ENCODE measurements at regions not wholly inside any gene's neighbourhood (a gene's known extent, or its start where the extent isn't known, plus 50 kb on each side); places are given as distances from the start of the nearest gene placed in this dataset.

DNA sequence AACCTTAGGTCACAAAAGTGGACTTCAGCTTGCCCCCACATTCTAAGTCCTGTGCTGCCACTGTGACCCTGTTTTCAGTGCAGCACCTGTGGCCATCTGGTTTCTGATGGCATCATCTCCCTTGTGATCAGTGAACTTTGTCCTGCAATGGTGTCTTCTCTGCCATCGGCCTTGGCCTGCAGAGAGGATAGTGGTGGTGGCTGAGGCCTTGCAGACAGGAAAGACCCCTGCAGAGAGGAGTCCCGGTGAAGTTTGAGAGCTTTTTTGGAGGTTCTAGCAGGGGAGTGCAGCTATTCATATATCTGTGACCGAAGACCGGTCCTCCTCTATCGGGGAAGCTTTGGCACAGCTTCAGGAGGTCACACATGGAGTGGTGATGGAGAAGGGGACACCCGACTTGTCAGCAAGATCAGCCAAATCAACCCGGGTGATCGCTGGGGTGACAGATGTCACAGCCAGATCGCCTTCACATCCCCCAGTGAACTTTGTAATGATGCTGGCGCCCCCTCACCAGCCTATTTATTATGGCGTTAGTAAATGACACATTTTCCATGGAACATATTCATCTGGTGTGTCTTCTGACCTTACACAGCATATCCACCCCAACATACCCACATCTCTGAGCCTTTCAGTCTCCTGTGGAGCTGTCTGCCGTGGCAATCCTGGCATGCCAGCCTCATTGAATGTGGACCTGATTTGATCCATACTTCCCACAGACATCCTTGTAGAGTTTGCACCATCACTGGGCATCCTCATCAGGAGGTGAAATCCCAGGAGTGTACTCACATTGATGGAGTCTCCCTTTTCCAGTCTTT lies 136.1 kb downstream of the PAPOLA start:
- DNase-seq: no peak

DNA sequence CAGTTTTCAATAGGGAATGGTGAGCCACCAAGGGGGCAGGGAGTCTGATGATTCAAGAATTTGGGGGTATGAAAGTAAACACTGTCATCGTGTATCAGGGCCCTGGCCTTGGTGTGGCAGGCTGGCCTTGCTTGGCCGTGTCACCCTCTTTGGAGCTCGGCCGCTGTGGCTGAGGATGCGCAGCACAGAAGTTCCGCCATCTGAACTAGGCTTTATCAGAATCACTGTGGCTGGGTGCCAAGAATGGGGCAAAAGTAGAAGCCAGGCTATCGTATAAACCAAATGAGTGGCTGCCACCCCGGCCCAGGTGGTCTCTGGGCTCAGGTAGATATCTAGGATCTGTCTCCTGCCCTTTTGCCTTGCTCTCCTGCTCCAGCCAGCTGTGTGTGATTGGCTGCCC lies 137.4 kb downstream of the PAPOLA start:
- DNase-seq: no peak

DNA sequence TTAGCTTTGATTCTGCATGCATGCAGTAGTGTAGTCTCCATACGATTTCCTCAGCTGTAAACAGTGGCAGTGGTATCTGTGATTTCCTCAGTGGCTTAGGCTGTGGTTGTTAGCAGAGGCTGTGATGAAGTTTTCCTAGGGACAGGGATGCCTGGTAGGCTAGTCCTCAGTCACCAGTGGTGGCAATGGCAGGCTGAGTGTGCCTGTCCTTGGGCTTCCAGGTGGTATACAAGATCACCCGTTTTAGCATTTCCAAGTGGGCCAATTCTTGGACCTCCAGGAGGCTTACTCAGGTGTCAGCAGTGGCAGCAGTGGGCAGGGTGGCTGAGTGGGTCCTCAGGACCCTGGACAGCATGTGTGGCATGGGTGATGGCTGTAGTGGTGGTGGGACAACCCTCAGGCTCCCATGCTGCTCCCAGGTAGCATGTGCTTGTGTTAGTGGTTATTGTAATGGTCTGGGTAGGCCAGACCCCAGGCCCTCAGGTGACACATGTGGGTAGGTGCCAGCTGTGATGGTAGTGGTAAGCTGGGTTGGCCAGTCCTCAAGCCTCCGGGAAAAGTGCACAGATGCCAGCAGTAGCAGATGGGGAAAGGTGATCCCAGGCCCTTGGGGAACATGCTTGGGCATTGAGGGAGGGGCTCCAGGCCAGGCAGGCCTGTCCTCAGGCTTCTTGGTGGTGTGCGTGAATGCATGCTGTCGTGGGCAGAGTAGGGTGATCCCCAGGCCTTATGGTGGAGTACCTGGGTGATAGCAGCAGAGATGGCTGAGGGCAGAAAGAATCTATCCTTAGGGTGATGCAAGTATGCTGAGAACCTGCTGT lies 146.5 kb downstream of the PAPOLA start:
- DNase-seq: no peak

- no peak for DNase-seq
Observed at GRCh38 chr14:96649327-96649601, 147.1 kb downstream of the PAPOLA start.

DNA sequence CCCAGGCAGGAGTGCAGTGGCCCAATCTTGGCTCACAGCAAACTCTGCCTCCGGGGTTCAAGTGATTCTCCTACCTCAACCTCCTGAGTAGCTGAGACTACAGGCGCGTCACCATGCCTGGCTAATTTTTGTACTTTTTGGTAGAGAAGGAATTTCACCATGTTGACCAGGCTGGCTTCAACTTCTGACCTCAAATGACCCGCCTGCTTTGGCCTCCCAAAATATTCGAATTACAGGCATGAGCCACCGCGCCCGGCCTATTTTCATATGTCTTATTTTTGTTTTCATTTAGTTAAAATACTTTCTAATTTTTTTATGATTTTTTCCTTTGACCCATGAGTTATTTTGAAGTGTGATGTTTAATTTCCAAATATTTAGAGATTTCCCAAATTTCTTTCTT lies 143.6 kb upstream of the VRK1 start:
- DNase-seq: no peak

DNA sequence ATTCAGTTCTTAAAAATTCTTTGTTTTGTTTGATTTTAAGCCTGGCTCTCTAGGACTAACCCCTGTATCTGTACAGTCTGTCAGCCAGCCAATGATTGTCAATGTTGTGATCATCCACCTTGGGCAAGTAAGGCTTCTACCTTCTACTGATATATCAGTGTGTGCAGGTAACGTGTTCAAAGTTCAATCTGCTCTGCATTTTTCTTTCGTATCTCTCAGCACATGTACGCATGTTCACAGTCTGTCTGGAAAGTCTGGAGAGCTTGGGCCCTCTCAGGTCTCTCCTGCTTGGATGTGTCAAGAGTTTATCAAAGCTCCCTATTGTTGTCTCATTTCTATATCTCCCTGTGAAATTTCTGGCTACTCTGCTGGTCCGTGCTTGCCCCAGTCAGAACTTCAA lies 138.6 kb upstream of the VRK1 start:
- DNase-seq: no peak

- DNase-seq: no peak
Observed at GRCh38 chr14:96660123-96660522, 137.1 kb upstream of the VRK1 start.

- no peak for DNase-seq
Observed at GRCh38 chr14:96660667-96661066, 136.5 kb upstream of the VRK1 start.

DNA sequence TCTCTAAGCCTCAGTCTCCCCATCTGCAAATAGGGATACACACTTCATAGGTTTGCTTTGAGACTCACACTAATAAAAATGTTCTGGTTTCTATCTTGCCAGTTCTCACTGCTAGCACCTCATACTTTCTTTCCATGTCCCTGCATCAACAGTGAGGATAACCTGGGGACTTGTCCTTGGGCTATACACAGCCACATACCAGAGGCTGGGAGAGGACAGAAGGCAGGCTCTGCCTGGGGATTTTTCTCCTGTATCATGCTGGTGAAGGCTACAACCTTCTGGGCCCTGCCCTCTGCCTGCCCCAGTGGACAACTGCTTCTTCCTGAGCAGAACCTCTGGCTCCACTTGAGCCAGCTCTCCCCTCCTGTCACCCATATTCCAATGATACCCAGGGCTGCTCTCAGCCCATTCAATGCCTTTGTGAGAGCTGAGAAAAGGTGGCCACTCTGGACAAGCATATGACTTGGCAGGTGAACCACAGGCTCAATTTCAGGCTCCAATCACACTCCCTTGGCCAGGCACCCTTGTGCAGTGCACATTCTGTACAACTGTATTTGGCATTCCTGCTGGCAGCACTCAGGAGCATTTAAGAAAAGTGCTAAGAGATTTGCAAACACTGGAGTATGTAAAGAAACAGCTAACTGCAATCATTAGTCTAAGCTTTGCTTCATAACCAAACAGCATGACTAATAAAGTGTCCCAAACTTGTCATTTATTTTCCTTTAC lies 135.8 kb upstream of the VRK1 start:
- no peak for DNase-seq

DNA sequence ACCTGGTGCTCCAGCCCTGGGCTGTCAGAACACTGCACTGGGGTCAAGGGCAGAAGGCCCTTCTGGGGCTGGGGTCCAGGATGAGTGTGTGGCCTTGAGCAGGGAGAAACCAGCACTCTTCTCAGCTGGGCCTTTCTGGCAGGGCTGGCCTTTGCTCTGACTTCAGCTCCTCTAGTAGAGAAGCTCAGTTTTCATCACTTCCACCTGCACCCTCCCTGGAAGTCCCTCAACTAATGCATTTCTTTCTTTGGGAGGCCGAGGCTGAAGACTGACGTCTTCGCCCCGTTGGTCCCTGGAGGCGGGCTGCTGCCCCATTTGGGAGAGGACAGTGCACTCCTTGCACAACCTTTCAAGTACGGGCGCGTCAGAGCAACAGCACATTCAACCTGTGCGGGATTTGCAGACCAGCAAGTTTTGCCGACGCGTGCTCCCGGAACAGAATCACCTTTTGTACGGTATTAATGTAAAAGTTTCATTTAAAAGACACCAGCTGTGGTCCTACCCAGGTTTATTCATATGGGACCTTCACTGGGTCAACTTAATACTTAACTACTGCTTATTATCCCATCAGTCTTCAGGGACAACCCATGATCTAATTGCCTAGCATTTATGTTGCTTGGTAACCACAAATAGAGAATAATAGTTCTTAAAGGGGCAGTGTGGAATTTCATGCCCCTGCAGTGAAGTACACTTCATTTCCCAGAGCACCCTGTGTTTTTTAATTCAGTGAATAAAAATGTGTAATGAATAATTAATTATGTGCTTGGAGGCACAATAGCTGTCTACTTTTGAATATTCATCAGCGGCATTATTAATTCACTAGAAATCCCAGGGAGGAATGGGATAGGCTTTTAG lies 134.8 kb upstream of the VRK1 start:
- DNase-seq: no peak

GRCh38 chr14:96663076-96663475 lies 134.1 kb upstream of the VRK1 start:
- no peak for DNase-seq

DNA sequence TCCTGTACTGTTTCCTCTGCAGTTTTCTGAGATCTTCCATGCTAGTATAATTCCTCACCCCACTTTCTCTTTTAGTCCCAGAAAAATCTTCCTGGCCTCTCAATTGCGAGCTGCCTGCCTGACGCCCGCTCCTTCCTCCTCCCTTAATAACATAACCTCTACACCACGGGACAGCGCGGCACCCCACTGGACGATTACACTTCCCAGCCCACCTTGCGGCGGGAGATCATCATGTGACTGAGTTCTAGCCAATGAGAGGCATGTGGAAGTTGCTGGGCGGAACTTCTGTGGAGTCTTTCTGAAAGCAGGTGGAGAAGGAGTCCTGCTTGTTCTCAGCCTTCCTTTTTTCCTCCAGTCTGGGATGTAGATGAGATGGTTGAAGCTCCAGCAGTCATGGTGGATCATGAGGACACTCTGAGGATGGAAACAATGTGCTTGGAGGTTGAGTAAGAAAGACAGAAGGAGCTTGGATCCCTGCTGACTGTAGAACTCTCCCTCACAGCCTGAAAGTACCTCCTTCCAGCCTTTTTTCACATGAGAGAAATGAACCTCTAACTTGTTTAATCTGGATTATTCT lies 133.6 kb upstream of the VRK1 start:
- no peak for DNase-seq

GRCh38 chr14:96666088-96666487 lies 131.1 kb upstream of the VRK1 start:
- no peak for DNase-seq

DNA sequence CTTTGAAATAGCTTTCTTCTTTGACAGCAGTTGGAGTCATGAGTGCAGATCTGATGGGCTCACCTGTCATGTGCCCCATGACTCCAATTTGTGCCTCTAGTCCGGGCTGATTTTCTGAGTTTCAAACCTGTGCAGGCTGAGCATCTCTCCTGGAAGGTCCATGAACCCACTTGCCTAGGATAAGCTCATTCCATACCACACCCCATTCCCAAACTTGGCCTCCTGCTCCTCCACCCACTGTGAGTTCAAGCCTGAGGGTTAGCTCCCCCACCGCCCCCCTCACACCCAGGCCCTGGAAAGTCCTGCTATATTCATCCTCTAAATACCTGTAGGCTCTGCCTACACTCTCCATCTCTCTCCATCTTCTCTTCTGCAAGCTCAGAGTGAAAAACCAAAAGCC lies 126.8 kb upstream of the VRK1 start:
- DNase-seq: no peak

DNA sequence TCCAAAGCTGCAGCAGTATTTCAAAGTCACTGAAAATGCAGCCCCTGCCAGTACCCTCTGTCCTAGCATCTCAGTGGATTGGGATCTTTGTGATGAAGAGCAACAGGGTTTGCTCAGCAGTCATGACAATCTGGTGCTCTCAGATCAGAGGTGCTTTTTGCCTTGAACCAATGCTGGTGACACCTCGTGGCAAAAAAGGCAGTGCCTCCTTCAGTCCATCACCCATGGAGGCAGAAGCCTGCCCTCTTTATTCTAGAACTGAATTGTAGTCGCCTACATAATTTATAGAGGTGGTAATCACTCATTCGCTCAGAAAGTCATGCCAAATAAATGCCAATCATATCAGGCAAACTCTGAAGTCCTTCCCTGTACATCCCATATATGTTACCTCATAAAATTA lies 126.0 kb upstream of the VRK1 start:
- no peak for DNase-seq

GRCh38 chr14:96673706-96674105 lies 123.5 kb upstream of the VRK1 start:
- no peak for DNase-seq

DNA sequence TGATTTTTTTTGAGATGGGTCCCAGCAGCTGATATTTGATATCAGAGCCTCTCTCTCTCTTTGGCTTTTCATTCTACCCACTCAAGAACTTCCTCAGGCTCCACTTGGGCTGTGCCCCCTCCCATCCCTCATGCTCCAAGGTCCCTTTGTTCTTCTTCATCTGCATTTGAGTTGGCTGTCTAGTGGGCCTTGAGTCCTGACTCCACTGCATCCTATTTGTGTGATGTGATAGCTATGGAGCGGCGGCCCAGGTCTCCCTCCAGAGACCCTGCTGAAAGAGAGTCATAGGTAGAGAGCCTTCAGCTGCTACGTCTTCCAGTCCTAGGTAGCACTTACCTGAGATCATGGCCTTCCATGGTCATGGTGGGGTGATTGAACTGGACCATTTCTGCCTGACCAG lies 123.1 kb upstream of the VRK1 start:
- DNase-seq: no peak

DNA sequence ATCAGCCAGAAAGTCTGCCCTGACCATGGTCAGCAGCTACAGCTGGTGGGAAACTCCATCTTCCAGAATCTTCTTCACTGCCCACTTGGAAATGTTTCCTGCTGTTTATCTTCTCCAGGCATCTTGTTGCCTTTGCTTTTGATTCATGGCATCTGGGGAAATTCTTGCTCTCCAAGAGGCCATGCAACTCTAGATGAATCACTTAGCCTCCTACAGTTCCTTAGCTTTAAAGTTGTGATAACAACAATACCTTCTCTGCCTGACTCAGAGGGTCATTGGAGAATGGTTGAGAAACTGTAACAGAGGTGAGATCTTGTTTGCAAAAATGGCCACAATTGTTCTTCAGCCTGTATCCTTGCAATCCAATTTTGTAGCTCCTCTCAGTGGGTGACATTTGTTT lies 121.0 kb upstream of the VRK1 start:
- peak in 1 of 4 experiments; percentile 13 for DNase-seq

- DNase-seq: no peak
Observed at GRCh38 chr14:96681829-96682228, 115.4 kb upstream of the VRK1 start.

DNA sequence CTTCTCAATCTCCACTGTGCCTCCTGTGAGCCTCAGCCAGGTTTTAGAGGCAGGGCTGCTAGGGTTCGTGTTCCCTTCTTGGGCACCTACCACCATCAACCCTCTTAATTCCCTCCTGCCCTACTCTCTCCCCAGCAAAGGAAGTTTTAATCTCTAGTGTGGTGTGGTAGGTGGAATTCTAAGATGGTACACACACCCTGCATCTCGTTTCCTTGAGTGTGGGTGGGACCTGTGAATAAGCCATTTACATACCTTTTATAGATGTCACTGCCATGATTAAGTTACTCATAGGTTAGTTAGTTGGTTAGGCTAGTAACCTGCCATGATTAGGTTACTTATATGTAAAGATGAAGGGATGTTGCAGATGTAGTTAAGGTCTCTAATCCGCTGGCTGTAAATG lies 114.8 kb upstream of the VRK1 start:
- DNase-seq: no peak

DNA sequence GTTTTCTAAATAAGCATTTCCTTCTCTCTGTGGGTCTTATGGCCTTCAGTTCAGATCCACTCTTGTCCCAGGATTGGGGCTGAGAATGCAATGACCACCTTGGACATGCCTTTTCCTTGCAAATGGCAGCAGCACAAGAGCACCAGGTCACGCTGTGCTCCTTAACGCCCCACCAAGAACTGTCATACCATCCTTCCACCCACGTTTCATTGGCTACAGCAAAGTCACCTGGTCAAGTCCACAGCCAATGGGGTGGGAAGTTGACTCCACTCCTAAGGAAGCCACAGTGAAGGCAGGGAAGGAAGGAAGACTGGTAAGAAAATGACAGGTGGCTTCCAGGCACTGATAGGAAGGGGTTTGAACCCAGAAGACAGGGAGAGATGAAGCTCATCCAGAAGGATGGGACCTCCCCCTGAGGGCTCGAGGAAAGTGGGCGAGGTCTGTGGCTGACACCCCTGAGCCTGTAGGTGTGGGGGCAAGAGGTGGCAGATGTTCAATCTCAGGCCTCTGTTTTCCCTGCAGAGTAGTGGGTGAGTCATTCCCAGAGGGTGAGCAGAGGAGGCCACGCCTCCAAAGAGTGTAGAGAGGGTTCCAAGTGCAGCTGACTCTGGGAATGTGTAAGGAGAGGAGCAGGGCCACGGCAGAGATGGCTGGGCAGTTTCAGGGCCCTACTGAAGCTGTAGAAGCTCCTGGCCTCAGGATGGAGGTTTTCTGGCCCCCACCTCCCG lies 113.5 kb upstream of the VRK1 start:
- no peak for DNase-seq

DNA sequence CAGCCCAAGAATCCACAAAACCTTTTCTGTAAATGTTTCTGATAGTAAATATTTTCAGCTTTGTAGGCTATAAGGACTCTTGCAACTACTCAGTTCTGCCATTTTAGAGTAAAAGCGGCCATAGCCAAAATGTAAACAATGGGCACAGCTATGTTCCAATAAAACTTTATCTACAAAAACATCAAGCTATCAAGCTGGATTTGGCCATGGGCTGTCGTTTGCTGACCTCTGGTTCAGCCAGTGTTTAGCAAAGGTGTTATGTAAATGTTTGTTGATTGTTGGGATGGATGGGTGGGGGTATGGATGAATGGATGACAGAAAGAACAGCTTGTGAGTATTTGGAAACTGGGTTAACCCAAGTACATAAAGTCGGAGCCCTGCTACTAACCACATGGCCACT lies 111.1 kb upstream of the VRK1 start:
- no peak for DNase-seq

Data from suppressor macrophage (primary cell).